HCT116 (cell line): ENCODE measurements at regions not wholly inside any gene's neighbourhood (a gene's known extent, or its start where the extent isn't known, plus 50 kb on each side); places are given as distances from the start of the nearest gene placed in this dataset.

Experiments used
- CBX3 ChIP-seq: IDR thresholded peaks from 2 replicates; pipeline ENCODE4 v1.6.1; 2012; ENCODE audit warnings: low read depth
- EGR1 ChIP-seq: IDR thresholded peaks from 2 replicates; pipeline ENCODE4 v1.6.1; 2012; ENCODE audit warnings: low read depth
- POLR2A ChIP-seq: IDR thresholded peaks from 2 replicates; pipeline ENCODE4 v1.7.0; 2011; ENCODE audit warnings: borderline replicate concordance; ENCODE audit not compliant: insufficient read depth, insufficient read length; ENCODE audit errors: extremely low read depth
- POLR2AphosphoS5 ChIP-seq: IDR thresholded peaks from 2 replicates; pipeline ENCODE4 v1.6.1; 2011; ENCODE audit warnings: mild to moderate bottlenecking, low read depth, low read length, moderate library complexity
- ZFX ChIP-seq: fragments of 450-650 bp; IDR thresholded peaks from 2 replicates; pipeline ENCODE4 v1.6.1; 2017
- TF ChIP-seq, protein P1 (sequence below), 3 experiments: fragments of 200-600 bp in 1 of 3; sonication (generic) in 1 of 3; IDR thresholded peaks in 2 of 3; conservative IDR thresholded peaks in 1 of 3; 2 replicates each; pipeline ENCODE4 v1.5.1; 2012 to 2017; ENCODE audit warnings: low read depth in 2 of 3, low read length in 2 of 3, antibody characterized with exemption in 1 of 3, borderline replicate concordance in 1 of 3, control low read depth in 1 of 3, mild to moderate bottlenecking in 1 of 3, mixed read lengths in 1 of 3, mixed run types in 1 of 3, moderate library complexity in 1 of 3; ENCODE audit not compliant: insufficient read depth in 1 of 3
- TF ChIP-seq, protein P2 (sequence below): IDR thresholded peaks from 2 replicates; pipeline ENCODE4 v1.6.1; 2012; ENCODE audit warnings: low read depth

DNA sequence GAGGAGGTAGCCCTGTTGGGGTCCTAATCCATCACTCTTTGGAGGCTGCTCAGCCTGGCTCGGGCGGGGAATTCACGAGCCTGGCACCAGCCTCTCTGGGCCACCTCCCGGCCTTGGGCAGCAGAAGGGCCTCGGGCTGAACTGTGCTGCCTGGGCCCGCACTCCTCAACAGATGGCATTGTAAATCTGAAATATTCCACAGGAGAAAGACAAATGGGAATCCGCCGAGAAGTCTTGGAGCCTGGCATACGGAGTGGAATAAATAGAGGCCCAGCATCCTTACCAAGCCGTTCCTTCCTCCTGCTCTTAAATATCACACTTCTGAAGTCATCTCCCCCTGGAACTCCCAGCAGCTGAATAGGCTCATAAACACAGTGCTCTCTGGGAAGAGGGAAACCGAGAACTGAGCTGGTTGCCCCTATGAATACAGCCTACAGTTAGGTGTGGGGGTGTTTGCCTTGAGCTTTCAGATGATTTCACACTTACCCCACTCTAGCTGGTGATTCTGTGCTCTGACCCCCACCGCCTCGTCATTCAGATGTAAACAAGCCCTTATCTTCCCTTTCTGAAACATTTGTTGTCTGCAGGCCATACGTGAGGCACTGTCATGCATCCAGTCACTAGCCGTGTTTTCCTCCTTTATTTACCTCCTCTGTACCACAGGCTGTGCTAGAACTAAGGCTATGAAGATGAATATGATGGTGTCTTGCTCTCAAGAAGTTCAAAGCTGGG, 455.0 kb upstream of the CLINT1 start:
- TF ChIP-seq, protein P1, sequence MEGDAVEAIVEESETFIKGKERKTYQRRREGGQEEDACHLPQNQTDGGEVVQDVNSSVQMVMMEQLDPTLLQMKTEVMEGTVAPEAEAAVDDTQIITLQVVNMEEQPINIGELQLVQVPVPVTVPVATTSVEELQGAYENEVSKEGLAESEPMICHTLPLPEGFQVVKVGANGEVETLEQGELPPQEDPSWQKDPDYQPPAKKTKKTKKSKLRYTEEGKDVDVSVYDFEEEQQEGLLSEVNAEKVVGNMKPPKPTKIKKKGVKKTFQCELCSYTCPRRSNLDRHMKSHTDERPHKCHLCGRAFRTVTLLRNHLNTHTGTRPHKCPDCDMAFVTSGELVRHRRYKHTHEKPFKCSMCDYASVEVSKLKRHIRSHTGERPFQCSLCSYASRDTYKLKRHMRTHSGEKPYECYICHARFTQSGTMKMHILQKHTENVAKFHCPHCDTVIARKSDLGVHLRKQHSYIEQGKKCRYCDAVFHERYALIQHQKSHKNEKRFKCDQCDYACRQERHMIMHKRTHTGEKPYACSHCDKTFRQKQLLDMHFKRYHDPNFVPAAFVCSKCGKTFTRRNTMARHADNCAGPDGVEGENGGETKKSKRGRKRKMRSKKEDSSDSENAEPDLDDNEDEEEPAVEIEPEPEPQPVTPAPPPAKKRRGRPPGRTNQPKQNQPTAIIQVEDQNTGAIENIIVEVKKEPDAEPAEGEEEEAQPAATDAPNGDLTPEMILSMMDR (IDR thresholded peaks at IDR 0.05 in 2 of 3, conservative IDR thresholded peaks at IDR 0.05 in 1 of 3; ENCODE audit: borderline replicate concordance in 1 of 3, insufficient read depth in 1 of 3, low read depth in 2 of 3, low read length in 2 of 3) = no peak
- no peak for TF ChIP-seq POLR2AphosphoS5
- no peak for TF ChIP-seq EGR1
- no peak for TF ChIP-seq ZFX
- no peak for TF ChIP-seq CBX3
- TF ChIP-seq, protein P2, sequence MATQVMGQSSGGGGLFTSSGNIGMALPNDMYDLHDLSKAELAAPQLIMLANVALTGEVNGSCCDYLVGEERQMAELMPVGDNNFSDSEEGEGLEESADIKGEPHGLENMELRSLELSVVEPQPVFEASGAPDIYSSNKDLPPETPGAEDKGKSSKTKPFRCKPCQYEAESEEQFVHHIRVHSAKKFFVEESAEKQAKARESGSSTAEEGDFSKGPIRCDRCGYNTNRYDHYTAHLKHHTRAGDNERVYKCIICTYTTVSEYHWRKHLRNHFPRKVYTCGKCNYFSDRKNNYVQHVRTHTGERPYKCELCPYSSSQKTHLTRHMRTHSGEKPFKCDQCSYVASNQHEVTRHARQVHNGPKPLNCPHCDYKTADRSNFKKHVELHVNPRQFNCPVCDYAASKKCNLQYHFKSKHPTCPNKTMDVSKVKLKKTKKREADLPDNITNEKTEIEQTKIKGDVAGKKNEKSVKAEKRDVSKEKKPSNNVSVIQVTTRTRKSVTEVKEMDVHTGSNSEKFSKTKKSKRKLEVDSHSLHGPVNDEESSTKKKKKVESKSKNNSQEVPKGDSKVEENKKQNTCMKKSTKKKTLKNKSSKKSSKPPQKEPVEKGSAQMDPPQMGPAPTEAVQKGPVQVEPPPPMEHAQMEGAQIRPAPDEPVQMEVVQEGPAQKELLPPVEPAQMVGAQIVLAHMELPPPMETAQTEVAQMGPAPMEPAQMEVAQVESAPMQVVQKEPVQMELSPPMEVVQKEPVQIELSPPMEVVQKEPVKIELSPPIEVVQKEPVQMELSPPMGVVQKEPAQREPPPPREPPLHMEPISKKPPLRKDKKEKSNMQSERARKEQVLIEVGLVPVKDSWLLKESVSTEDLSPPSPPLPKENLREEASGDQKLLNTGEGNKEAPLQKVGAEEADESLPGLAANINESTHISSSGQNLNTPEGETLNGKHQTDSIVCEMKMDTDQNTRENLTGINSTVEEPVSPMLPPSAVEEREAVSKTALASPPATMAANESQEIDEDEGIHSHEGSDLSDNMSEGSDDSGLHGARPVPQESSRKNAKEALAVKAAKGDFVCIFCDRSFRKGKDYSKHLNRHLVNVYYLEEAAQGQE = no peak
- no peak for TF ChIP-seq POLR2A
